ENCODE measurements at regions not wholly inside any gene's neighbourhood (a gene's known extent, or its start where the extent isn't known, plus 50 kb on each side); places are given as distances from the start of the nearest gene placed in this dataset.

DNA sequence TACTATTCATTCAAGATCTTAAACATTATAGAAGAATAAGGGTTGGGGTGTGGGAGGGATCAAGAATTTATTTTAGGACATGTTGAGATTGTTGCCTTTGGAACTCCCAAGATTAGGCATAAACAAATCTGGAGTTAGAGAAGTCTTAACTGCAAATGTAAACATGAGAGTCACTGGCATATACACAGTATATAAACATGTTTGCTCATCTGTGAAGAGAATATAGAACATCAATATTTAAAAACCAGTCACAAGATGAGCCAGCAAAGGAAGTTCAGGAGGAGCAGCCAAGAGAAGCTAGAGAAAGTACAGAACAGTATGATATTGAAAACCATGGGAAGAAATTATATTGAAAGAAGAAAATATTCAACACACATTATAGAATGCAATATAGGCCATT lies 638.6 kb upstream of the SLC39A10 start:
- Mint-ChIP-seq H3K27me3 (ENCODE audit: low read depth, unreplicated experiment) (no peaks in the 10 kb centered on the region), H3K9me3 (ENCODE audit: unreplicated experiment) (no peaks in the 10 kb centered on the region), H3K36me3 (ENCODE audit: low read depth, unreplicated experiment) (no peaks in the 10 kb centered on the region), H3K4me3 (ENCODE audit: unreplicated experiment) (no peak overlapping the region), H3K4me1 (ENCODE audit: low read depth, unreplicated experiment) (peaks cover 6% of the 10 kb centered on the region), H3K27ac (ENCODE audit: unreplicated experiment) (no peak overlapping the region)
- no peaks in the 10 kb centered on the region for H3K36me3 ChIP-seq (ENCODE audit: insufficient read depth, low read length)
- DNase-seq (ENCODE audit: low read depth) (no peak), FAIRE-seq (no peak)
- no peak overlapping the region for H3K4me2 ChIP-seq (ENCODE audit: low read length)
- no peaks in the 10 kb centered on the region for H3K4me1 ChIP-seq (ENCODE audit: insufficient read depth, low read length)
- no peaks in the 10 kb centered on the region for H3K79me2 ChIP-seq (ENCODE audit: insufficient read depth, low read length)
- no peak overlapping the region for H3K9ac ChIP-seq (ENCODE audit: low read length)
- no peak overlapping the region for H3K27ac ChIP-seq (ENCODE audit: low read depth, low read length)
- H4K20me1 ChIP-seq (ENCODE audit: insufficient read depth, low read length): no peaks in the 10 kb centered on the region
- H3K27me3 ChIP-seq (ENCODE audit: insufficient read depth, low read length): no peaks in the 10 kb centered on the region
- H3K9me3 ChIP-seq (ENCODE audit: insufficient read depth, low read depth, low read length): no peaks in the 10 kb centered on the region
- TF ChIP-seq, protein P1, sequence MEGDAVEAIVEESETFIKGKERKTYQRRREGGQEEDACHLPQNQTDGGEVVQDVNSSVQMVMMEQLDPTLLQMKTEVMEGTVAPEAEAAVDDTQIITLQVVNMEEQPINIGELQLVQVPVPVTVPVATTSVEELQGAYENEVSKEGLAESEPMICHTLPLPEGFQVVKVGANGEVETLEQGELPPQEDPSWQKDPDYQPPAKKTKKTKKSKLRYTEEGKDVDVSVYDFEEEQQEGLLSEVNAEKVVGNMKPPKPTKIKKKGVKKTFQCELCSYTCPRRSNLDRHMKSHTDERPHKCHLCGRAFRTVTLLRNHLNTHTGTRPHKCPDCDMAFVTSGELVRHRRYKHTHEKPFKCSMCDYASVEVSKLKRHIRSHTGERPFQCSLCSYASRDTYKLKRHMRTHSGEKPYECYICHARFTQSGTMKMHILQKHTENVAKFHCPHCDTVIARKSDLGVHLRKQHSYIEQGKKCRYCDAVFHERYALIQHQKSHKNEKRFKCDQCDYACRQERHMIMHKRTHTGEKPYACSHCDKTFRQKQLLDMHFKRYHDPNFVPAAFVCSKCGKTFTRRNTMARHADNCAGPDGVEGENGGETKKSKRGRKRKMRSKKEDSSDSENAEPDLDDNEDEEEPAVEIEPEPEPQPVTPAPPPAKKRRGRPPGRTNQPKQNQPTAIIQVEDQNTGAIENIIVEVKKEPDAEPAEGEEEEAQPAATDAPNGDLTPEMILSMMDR (IDR thresholded peaks at IDR 0.05; ENCODE audit: insufficient read depth, low read depth, low read length): no peak
- no peak for TF ChIP-seq EZH2 (IDR thresholded peaks at IDR 0.05; ENCODE audit: insufficient read depth, low read length)
- H2AFZ ChIP-seq (ENCODE audit: low read depth, low read length): no peak overlapping the region
- no peak overlapping the region for H3K4me3 ChIP-seq (ENCODE audit: insufficient read depth, low read depth, low read length)

DNA sequence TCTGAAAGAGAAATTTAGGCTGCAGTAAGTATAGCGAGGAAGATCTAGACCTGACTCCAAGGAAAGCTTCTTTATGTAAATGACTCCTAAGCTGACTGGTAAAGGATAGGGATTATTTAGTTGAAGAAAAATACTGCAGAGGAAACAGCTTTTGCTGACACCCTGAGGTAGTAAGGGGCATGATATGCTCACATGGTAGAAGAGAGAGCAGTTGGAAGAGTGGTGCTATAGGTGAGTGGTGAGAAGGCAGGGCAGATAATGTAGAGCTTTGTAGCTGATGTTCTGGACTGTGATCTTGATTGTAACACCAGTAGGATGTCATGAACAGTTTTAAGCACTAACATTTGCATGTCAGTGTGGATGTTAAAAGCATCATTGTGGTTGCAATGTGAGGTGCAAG lies 639.1 kb upstream of the SLC39A10 start:
- no peak overlapping the region for H2AFZ ChIP-seq (ENCODE audit: low read depth, low read length)
- Mint-ChIP-seq H3K4me3 (ENCODE audit: unreplicated experiment) (no peak overlapping the region), H3K4me1 (ENCODE audit: low read depth, unreplicated experiment) (peaks cover 6% of the 10 kb centered on the region), H3K27ac (ENCODE audit: unreplicated experiment) (no peak overlapping the region), H3K27me3 (ENCODE audit: low read depth, unreplicated experiment) (no peaks in the 10 kb centered on the region), H3K9me3 (ENCODE audit: unreplicated experiment) (no peaks in the 10 kb centered on the region), H3K36me3 (ENCODE audit: low read depth, unreplicated experiment) (no peaks in the 10 kb centered on the region)
- H3K9me3 ChIP-seq (ENCODE audit: insufficient read depth, low read depth, low read length): no peaks in the 10 kb centered on the region
- FAIRE-seq (no peak), DNase-seq (ENCODE audit: low read depth) (no peak)
- H4K20me1 ChIP-seq (ENCODE audit: insufficient read depth, low read length): no peaks in the 10 kb centered on the region
- no peak overlapping the region for H3K9ac ChIP-seq (ENCODE audit: low read length)
- H3K27ac ChIP-seq (ENCODE audit: low read depth, low read length): no peak overlapping the region
- H3K4me2 ChIP-seq (ENCODE audit: low read length): no peak overlapping the region
- TF ChIP-seq, protein P1 (IDR thresholded peaks at IDR 0.05; ENCODE audit: insufficient read depth, low read depth, low read length): no peak
- no peak for TF ChIP-seq EZH2 (IDR thresholded peaks at IDR 0.05; ENCODE audit: insufficient read depth, low read length)
- H3K4me1 ChIP-seq (ENCODE audit: insufficient read depth, low read length): no peaks in the 10 kb centered on the region
- H3K36me3 ChIP-seq (ENCODE audit: insufficient read depth, low read length): no peaks in the 10 kb centered on the region
- H3K4me3 ChIP-seq (ENCODE audit: insufficient read depth, low read depth, low read length): no peak overlapping the region
- H3K79me2 ChIP-seq (ENCODE audit: insufficient read depth, low read length): no peaks in the 10 kb centered on the region
- H3K27me3 ChIP-seq (ENCODE audit: insufficient read depth, low read length): no peaks in the 10 kb centered on the region

DNA sequence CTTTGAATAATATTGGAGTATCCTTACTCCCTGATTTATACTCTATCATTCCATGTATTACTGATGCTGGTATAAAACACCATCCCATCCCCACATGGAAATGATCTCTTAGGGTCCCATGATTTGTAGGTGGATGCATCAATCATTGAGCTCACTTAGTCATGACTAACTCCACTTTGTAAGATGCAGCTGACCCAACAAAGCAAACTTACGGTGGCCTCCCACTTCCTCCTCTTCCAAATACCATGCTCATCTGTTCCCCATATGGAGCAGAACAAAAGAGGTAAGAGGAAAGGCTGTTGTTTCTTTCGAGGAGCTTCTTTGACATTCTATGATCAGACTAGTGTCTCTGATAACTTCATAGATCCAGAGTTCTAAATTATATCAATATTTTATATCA lies 640.2 kb upstream of the SLC39A10 start:
- no peak for TF ChIP-seq EZH2 (IDR thresholded peaks at IDR 0.05; ENCODE audit: insufficient read depth, low read length)
- TF ChIP-seq, protein P1 (IDR thresholded peaks at IDR 0.05; ENCODE audit: insufficient read depth, low read depth, low read length): no peak
- peak; percentile 35 for DNase-seq (ENCODE audit: low read depth)
- Histone ChIP-seq H2AFZ (ENCODE audit: low read depth, low read length) (no peak overlapping the region), H3K4me2 (ENCODE audit: low read length) (no peak overlapping the region), H3K4me1 (ENCODE audit: insufficient read depth, low read length) (no peaks in the 10 kb centered on the region), H3K9me3 (ENCODE audit: insufficient read depth, low read depth, low read length) (no peaks in the 10 kb centered on the region), H3K4me3 (ENCODE audit: insufficient read depth, low read depth, low read length) (no peak overlapping the region), H3K27me3 (ENCODE audit: insufficient read depth, low read length) (no peaks in the 10 kb centered on the region), H3K9ac (ENCODE audit: low read length) (no peak overlapping the region), H3K36me3 (ENCODE audit: insufficient read depth, low read length) (no peaks in the 10 kb centered on the region), H3K27ac (ENCODE audit: low read depth, low read length) (no peak overlapping the region), H3K79me2 (ENCODE audit: insufficient read depth, low read length) (no peaks in the 10 kb centered on the region), H4K20me1 (ENCODE audit: insufficient read depth, low read length) (no peaks in the 10 kb centered on the region)
- H3K9me3 Mint-ChIP-seq (ENCODE audit: unreplicated experiment): no peaks in the 10 kb centered on the region
- H3K36me3 Mint-ChIP-seq (ENCODE audit: low read depth, unreplicated experiment): no peaks in the 10 kb centered on the region
- FAIRE-seq: no peak
- H3K4me1 Mint-ChIP-seq (ENCODE audit: low read depth, unreplicated experiment): peaks cover 4% of the 10 kb centered on the region
- no peak overlapping the region for H3K27ac Mint-ChIP-seq (ENCODE audit: unreplicated experiment)
- H3K4me3 Mint-ChIP-seq (ENCODE audit: unreplicated experiment): no peak overlapping the region
- H3K27me3 Mint-ChIP-seq (ENCODE audit: low read depth, unreplicated experiment): no peaks in the 10 kb centered on the region
